ENCODE measurements at regions not wholly inside any gene's neighbourhood (a gene's known extent, or its start where the extent isn't known, plus 50 kb on each side); places are given as distances from the start of the nearest gene placed in this dataset.
"Not testable (repeated sequence)": the region's sequence is repeated elsewhere in the genome, so short reads cannot be mapped to it uniquely, and the experiment has no call there.

- Mint-ChIP-seq H3K27me3 (ENCODE audit: low read depth in 3 of 3) (peaks cover 4 to 11% (median 6%) of the 10 kb centered on the region in 3 donors), H3K36me3 (no peaks in the 10 kb centered on the region), H3K4me3 (no peak overlapping the region), H3K27ac (no peak overlapping the region), H3K4me1 (no peaks in the 10 kb centered on the region), H3K9me3 (no peaks in the 10 kb centered on the region)
- no peak for DNase-seq
Observed at GRCh38 chr3:107920538-107920937, 170.3 kb downstream of the CD47 start.

GRCh38 chr3:107919239-107919638, 171.6 kb downstream of the CD47 start:
- DNase-seq, result no peak
- no peaks in the 10 kb centered on the region for H3K36me3 Mint-ChIP-seq
- H3K27me3 Mint-ChIP-seq (ENCODE audit: low read depth in 3 of 3), result peaks cover 4 to 10% (median 6%) of the 10 kb centered on the region in 3 donors
- H3K4me1 Mint-ChIP-seq, result no peaks in the 10 kb centered on the region
- no peak overlapping the region for H3K4me3 Mint-ChIP-seq
- no peaks in the 10 kb centered on the region for H3K9me3 Mint-ChIP-seq
- H3K27ac Mint-ChIP-seq, result no peak overlapping the region

GRCh38 chr3:107916171-107916570, 174.7 kb downstream of the CD47 start:
- Mint-ChIP-seq H3K36me3 (no peaks in the 10 kb centered on the region), H3K4me1 (peaks cover 2 to 5% of the 10 kb centered on the region in 2 donors), H3K9me3 (no peaks in the 10 kb centered on the region), H3K27ac (no peak overlapping the region), H3K27me3 (ENCODE audit: low read depth in 3 of 3) (peaks cover 6 to 9% (median 7%) of the 10 kb centered on the region in 3 donors), H3K4me3 (no peak overlapping the region)
- no peak for DNase-seq

- Mint-ChIP-seq H3K4me1 (peaks cover 4 to 8% of the 10 kb centered on the region in 2 donors), H3K4me3 (no peak overlapping the region), H3K36me3 (no peaks in the 10 kb centered on the region), H3K27me3 (ENCODE audit: low read depth in 3 of 3) (peaks cover 5 to 7% (median 6%) of the 10 kb centered on the region in 3 donors), H3K9me3 (no peaks in the 10 kb centered on the region), H3K27ac (no peak overlapping the region)
- DNase-seq, result no peak
Observed at GRCh38 chr3:107915706-107916105, 175.1 kb downstream of the CD47 start.

GRCh38 chr3:107913701-107914100, 177.1 kb downstream of the CD47 start:
- Mint-ChIP-seq H3K27me3 (ENCODE audit: low read depth in 3 of 3) (peaks cover 3 to 7% (median 5%) of the 10 kb centered on the region in 3 donors), H3K9me3 (no peaks in the 10 kb centered on the region), H3K4me3 (no peak overlapping the region), H3K36me3 (no peaks in the 10 kb centered on the region), H3K27ac (no peak overlapping the region), H3K4me1 (peaks cover 4 to 8% of the 10 kb centered on the region in 2 donors)
- DNase-seq, result no peak

GRCh38 chr3:107911337-107912000, 179.4 kb downstream of the CD47 start:
- DNase-seq, result peak in 1 of 3 donors; percentile 2
- Mint-ChIP-seq H3K27me3 (ENCODE audit: low read depth in 3 of 3) (peaks cover 0 to 7% (median 1%) of the 10 kb centered on the region in 3 donors), H3K27ac (no peak overlapping the region)

GRCh38 chr3:107910713-107911259, 180.0 kb downstream of the CD47 start:
- peaks cover 4 to 8% of the 10 kb centered on the region in 2 donors for H3K4me1 Mint-ChIP-seq

More at GRCh38 chr3:107911337-107912000, 179.4 kb downstream of the CD47 start:
- H3K4me1 Mint-ChIP-seq, result peaks cover 4 to 8% of the 10 kb centered on the region in 2 donors
- no peak overlapping the region for H3K4me3 Mint-ChIP-seq
- H3K9me3 Mint-ChIP-seq, result no peaks in the 10 kb centered on the region
- H3K36me3 Mint-ChIP-seq, result no peaks in the 10 kb centered on the region

GRCh38 chr3:107909583-107909982, 181.2 kb downstream of the CD47 start:
- H3K27ac Mint-ChIP-seq; DNase-seq; H3K9me3 Mint-ChIP-seq; H3K36me3 Mint-ChIP-seq; H3K4me3 Mint-ChIP-seq; H3K27me3 Mint-ChIP-seq (ENCODE audit: low read depth in 3 of 3); H3K4me1 Mint-ChIP-seq: not testable (repeated sequence)

More at GRCh38 chr3:107910713-107911259, 180.0 kb downstream of the CD47 start:
- no peaks in the 10 kb centered on the region for H3K9me3 Mint-ChIP-seq
- H3K4me3 Mint-ChIP-seq, result no peak overlapping the region
- H3K36me3 Mint-ChIP-seq, result no peaks in the 10 kb centered on the region
- peak in 1 of 3 donors; percentile 1 for DNase-seq
- peak overlapping the region in 1 of 6 donors; percentile 23 for H3K27ac Mint-ChIP-seq
- H3K27me3 Mint-ChIP-seq (ENCODE audit: low read depth in 3 of 3), result peaks cover 0 to 3% (median 1%) of the 10 kb centered on the region in 3 donors

- no peak for DNase-seq
- H3K9me3 Mint-ChIP-seq, result no peaks in the 10 kb centered on the region
- no peaks in the 10 kb centered on the region for H3K36me3 Mint-ChIP-seq
- H3K27me3 Mint-ChIP-seq (ENCODE audit: low read depth in 3 of 3), result peaks cover 0 to 6% (median 1%) of the 10 kb centered on the region in 3 donors
- no peak overlapping the region for H3K27ac Mint-ChIP-seq
- H3K4me1 Mint-ChIP-seq, result peaks cover 4 to 8% of the 10 kb centered on the region in 2 donors
- no peak overlapping the region for H3K4me3 Mint-ChIP-seq
Observed at GRCh38 chr3:107907996-107908395, 182.8 kb downstream of the CD47 start.

- Mint-ChIP-seq H3K4me1 (no peaks in the 10 kb centered on the region), H3K9me3 (peaks cover 0 to 3% (median 0%) of the 10 kb centered on the region in 6 donors), H3K27ac (no peak overlapping the region), H3K4me3 (no peak overlapping the region), H3K27me3 (ENCODE audit: low read depth in 3 of 3) (peaks cover 2 to 9% (median 3%) of the 10 kb centered on the region in 3 donors), H3K36me3 (no peaks in the 10 kb centered on the region)
- no peak for DNase-seq
Observed at GRCh38 chr3:107904536-107905066, 186.2 kb downstream of the CD47 start.

- no peaks in the 10 kb centered on the region for H3K36me3 Mint-ChIP-seq
- H3K4me3 Mint-ChIP-seq, result no peak overlapping the region
- no peak overlapping the region for H3K27ac Mint-ChIP-seq
- H3K4me1 Mint-ChIP-seq, result no peaks in the 10 kb centered on the region
- H3K27me3 Mint-ChIP-seq (ENCODE audit: low read depth in 3 of 3), result peaks cover 2 to 8% (median 3%) of the 10 kb centered on the region in 3 donors
- no peak for DNase-seq
- peaks cover 0 to 3% (median 0%) of the 10 kb centered on the region in 6 donors for H3K9me3 Mint-ChIP-seq
Observed at GRCh38 chr3:107899990-107900651, 190.7 kb downstream of the CD47 start.

GRCh38 chr3:107897471-107898061, 193.3 kb downstream of the CD47 start:
- H3K36me3 Mint-ChIP-seq, result no peaks in the 10 kb centered on the region
- DNase-seq, result no peak
- H3K27me3 Mint-ChIP-seq (ENCODE audit: low read depth in 3 of 3), result peaks cover 3 to 12% (median 8%) of the 10 kb centered on the region in 3 donors
- H3K4me1 Mint-ChIP-seq, result no peaks in the 10 kb centered on the region
- no peak overlapping the region for H3K27ac Mint-ChIP-seq
- peaks cover 0 to 3% (median 0%) of the 10 kb centered on the region in 6 donors for H3K9me3 Mint-ChIP-seq
- no peak overlapping the region for H3K4me3 Mint-ChIP-seq

GRCh38 chr3:107894998-107895397, 195.8 kb downstream of the CD47 start:
- H3K27me3 Mint-ChIP-seq (ENCODE audit: low read depth in 3 of 3), result peaks cover 2 to 10% (median 7%) of the 10 kb centered on the region in 3 donors
- no peak overlapping the region for H3K4me3 Mint-ChIP-seq
- no peaks in the 10 kb centered on the region for H3K9me3 Mint-ChIP-seq
- no peaks in the 10 kb centered on the region for H3K4me1 Mint-ChIP-seq
- no peak overlapping the region for H3K27ac Mint-ChIP-seq
- no peaks in the 10 kb centered on the region for H3K36me3 Mint-ChIP-seq
- DNase-seq, result no peak

All from immature natural killer cell (primary cell).